GM10248 (cell line): ENCODE measurements at regions not wholly inside any gene's neighbourhood (a gene's known extent, or its start where the extent isn't known, plus 50 kb on each side); places are given as distances from the start of the nearest gene placed in this dataset.

Experiments used
- CTCF ChIA-PET: fragments of 300-600 bp; sonication (Branson Sonifier 250); formaldehyde crosslinking; extraction: SDS; loops from one replicate; lab custom pipeline; 2021; ENCODE audit warnings: antibody characterized with exemption; lab: Yijun Ruan, JAX
- POLR2A ChIA-PET: fragments of 350-650 bp; sonication (Branson Sonifier 250); formaldehyde crosslinking; extraction: SDS; loops from one replicate; lab custom pipeline; 2020; ENCODE audit warnings: antibody characterized with exemption; lab: Yijun Ruan, JAX
- DNase-seq: peaks from one replicate; pipeline ENCODE4 v3.0.0; 2012; ENCODE audit errors: extremely low spot score
- TF ChIP-seq, protein P1 (sequence below): IDR thresholded peaks from 2 replicates; pipeline ENCODE4 v1.5.1; 2012; ENCODE audit warnings: mild to moderate bottlenecking, low read depth; ENCODE audit errors: extremely low read depth, missing control alignments, control extremely low read depth

- CTCF ChIA-PET, result interaction anchor here (0.9 to 4.8 kb wide), 2 partner anchors 8 to 12 kb away, joined by 3 to 29 read pairs; no protein-coding TSS in a partner anchor
- DNase-seq, result no peak
- POLR2A ChIA-PET, result no interaction called here
- TF ChIP-seq, protein P1, sequence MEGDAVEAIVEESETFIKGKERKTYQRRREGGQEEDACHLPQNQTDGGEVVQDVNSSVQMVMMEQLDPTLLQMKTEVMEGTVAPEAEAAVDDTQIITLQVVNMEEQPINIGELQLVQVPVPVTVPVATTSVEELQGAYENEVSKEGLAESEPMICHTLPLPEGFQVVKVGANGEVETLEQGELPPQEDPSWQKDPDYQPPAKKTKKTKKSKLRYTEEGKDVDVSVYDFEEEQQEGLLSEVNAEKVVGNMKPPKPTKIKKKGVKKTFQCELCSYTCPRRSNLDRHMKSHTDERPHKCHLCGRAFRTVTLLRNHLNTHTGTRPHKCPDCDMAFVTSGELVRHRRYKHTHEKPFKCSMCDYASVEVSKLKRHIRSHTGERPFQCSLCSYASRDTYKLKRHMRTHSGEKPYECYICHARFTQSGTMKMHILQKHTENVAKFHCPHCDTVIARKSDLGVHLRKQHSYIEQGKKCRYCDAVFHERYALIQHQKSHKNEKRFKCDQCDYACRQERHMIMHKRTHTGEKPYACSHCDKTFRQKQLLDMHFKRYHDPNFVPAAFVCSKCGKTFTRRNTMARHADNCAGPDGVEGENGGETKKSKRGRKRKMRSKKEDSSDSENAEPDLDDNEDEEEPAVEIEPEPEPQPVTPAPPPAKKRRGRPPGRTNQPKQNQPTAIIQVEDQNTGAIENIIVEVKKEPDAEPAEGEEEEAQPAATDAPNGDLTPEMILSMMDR, result no peak
Observed at GRCh38 chr3:157594413-157594812, 91.2 kb upstream of the VEPH1 start.

- ChIA-PET CTCF (interaction anchor here (4.8 kb wide), 1 partner anchor 13 kb away, joined by 29 read pairs; no protein-coding TSS in a partner anchor), POLR2A (no interaction called here)
- TF ChIP-seq, protein P1, result no peak
- DNase-seq, result no peak
Observed at GRCh38 chr3:157592769-157593168, 89.6 kb upstream of the VEPH1 start.

DNA sequence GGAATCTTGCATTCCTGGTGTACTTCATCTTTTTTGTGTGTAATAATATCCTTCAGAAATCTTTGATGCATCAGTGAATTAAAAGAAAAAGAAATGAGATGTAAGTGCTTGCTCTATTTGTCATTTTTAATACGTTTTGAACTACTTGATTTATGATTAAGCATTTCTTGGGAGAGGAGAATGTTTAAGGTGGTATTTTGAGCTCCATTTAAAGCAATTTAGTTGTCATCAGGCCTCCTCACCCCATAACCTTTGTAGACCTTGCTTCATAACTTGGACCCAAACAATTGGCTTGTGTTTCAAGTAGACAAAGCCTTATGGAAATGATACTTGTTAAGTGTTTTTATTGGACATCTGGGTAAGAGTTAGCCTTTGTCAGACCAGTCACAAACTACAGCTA lies 87.1 kb upstream of the VEPH1 start:
- ChIA-PET CTCF (interaction anchor here (3.7 kb wide), 1 partner anchor 16 kb away, joined by 15 read pairs; no protein-coding TSS in a partner anchor), POLR2A (no interaction called here)
- DNase-seq, result no peak
- TF ChIP-seq, protein P1, result no peak

DNA sequence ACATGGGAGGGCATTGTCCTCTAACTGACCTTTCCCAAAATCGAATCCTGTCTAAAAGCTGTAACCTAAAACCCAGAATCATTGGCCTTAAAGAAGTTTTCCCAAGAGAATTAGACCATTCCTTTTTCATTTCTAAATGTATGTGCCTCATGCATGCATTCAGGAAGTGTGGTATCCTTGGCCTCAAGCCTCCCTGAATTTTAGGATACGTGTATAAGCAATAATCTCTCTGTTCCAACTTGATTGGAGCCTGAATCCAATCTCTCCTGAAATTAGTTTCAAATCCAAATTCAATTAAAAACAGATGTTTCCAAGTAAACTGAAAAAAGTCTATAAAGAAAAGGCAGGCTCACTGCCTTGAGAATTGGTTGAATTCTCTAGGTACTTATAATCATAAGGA lies 86.0 kb upstream of the VEPH1 start:
- ChIA-PET POLR2A (no interaction called here), CTCF (interaction anchor here (3.7 kb wide), 1 partner anchor 17 kb away, joined by 15 read pairs; no protein-coding TSS in a partner anchor)
- TF ChIP-seq, protein P1, result no peak
- DNase-seq, result no peak

DNA sequence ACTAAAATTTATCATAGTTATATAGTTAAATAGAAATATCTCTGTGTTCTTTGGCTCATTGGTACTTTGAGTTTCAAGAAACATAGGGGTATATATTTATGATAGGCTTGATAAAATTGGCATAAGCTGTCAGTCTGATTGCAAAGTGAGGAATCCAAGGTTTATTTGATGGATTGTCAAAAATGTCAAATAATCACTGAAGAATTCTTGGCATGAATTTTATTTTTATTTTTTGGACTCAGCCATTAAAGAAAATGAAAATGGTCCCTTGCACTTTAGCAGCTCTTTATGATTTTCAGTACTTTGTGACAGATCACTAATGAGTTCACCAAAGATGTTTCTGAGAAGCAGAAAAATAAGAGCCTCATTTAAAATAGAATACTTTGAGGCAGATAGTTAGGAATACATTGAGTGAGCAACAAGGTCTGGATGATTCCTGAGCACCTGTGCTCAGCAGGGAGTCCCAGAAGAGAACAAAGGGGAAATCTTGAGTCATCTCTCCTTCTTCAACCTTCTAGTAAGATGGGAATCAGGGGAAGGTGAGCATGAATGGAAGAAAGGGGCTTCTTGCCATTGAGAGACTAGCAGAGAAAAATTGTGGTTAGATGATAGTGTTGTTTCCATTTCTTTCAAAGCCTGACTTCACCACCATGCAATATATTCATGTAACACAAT lies 85.3 kb upstream of the VEPH1 start:
- ChIA-PET POLR2A (no interaction called here), CTCF (interaction anchor here (3.7 kb wide), 1 partner anchor 17 kb away, joined by 15 read pairs; no protein-coding TSS in a partner anchor)
- DNase-seq, result no peak
- TF ChIP-seq, protein P1, result no peak

GRCh38 chr3:157586293-157586692 lies 83.1 kb upstream of the VEPH1 start:
- ChIA-PET POLR2A (no interaction called here), CTCF (no interaction called here)
- TF ChIP-seq, protein P1, result no peak
- no peak for DNase-seq
